ENCODE measurements at regions not wholly inside any gene's neighbourhood (a gene's known extent, or its start where the extent isn't known, plus 50 kb on each side); places are given as distances from the start of the nearest gene placed in this dataset.

- Mint-ChIP-seq H3K36me3 (ENCODE audit: insufficient read depth in 1 of 3, low read depth in 3 of 3) (peaks cover 10 to 39% (median 31%) of the 10 kb centered on the region in 3 experiments), H3K9me3 (peaks cover 16 to 27% of the 10 kb centered on the region in 2 experiments), H3K4me3 (no peak overlapping the region), H3K27me3 (ENCODE audit: low read depth) (no peaks in the 10 kb centered on the region; the same call in 1 of the 2 replicates), H3K4me1 (peaks cover 0 to 3% of the 10 kb centered on the region in 2 experiments; a peak in 2 of 4 replicates), H3K27ac (no peak overlapping the region)
- Histone ChIP-seq H2BK15ac (ENCODE audit: low read depth, low read length) (no peak overlapping the region), H3K18ac (ENCODE audit: insufficient read length, low read depth, low read length) (no peak overlapping the region), H3K79me1 (ENCODE audit: insufficient read depth, low read depth, low read length, poor library complexity, severe bottlenecking) (no peaks in the 10 kb centered on the region), H2AFZ (ENCODE audit: low read length) (no peak overlapping the region), H3K23me2 (ENCODE audit: insufficient read length, low read depth, low read length, poor library complexity, severe bottlenecking) (no peaks in the 10 kb centered on the region), H4K91ac (ENCODE audit: insufficient read length, low read depth, low read length) (no peak overlapping the region), H4K20me1 (ENCODE audit: control insufficient read depth, insufficient read depth, insufficient read length) (no peaks in the 10 kb centered on the region), H3K27me3 (ENCODE audit: insufficient read depth, low read length) (no peaks in the 10 kb centered on the region), H3K4ac (ENCODE audit: low read depth, low read length) (no peak overlapping the region), H3K23ac (ENCODE audit: insufficient read length, low read depth, low read length) (no peak overlapping the region), H3K4me1 (ENCODE audit: insufficient read depth, low read length) (no peaks in the 10 kb centered on the region), H3K9me3 (ENCODE audit: control insufficient read depth, low read depth, low read length) (peaks cover 10% of the 10 kb centered on the region), H3T11ph (ENCODE audit: low read length) (no peak overlapping the region), H2BK120ac (ENCODE audit: low read depth, low read length, poor library complexity, severe bottlenecking) (no peak overlapping the region), H2BK12ac (ENCODE audit: insufficient read length, low read depth, low read length) (no peak overlapping the region), H4K5ac (ENCODE audit: insufficient read length, low read depth, low read length) (no peak overlapping the region), H3K79me2 (ENCODE audit: insufficient read depth, low read length) (no peaks in the 10 kb centered on the region), H3K27ac (ENCODE audit: insufficient read length, low read depth, low read length) (no peak overlapping the region), H4K8ac (replicated peaks; ENCODE audit: insufficient read length, low read depth, low read length) (no peak overlapping the region), H3K4me2 (ENCODE audit: insufficient read depth, insufficient read length, low read length) (no peak overlapping the region), H2BK20ac (ENCODE audit: low read depth, low read length, poor library complexity, severe bottlenecking) (no peak overlapping the region), H3K14ac (ENCODE audit: insufficient read depth, low read length) (no peak overlapping the region), H3K9ac (ENCODE audit: extremely low read depth, insufficient read length, low read length) (no peak overlapping the region), H3K56ac (ENCODE audit: insufficient read length, low read depth, low read length) (no peak overlapping the region), H2BK5ac (ENCODE audit: insufficient read length, low read length) (no peak overlapping the region), H2AK5ac (ENCODE audit: insufficient read length, low read length) (no peak overlapping the region)
- TF ChIP-seq CTCF (conservative IDR thresholded peaks at IDR 0.05), result no peak
- no CpG with 5 or more reads among the region's 2 CpGs for WGBS (ENCODE audit: extremely low coverage, insufficient read length, low lambda C conversion rate)
- no peak for DNase-seq
These were observed 239.6 kb upstream of the VCX start for GRCh38 chrX:7603387-7603786.

Measured in H9 (cell line).